Stimulated activated CD4-positive, alpha-beta T cell treated with anti-CD3 and anti-CD28 coated beads, Interleukin-12 subunit alpha, Interleukin-12 subunit beta, amount 100 ng/mL, for 24 hours (primary cell): ENCODE measurements at regions not wholly inside any gene's neighbourhood (a gene's known extent, or its start where the extent isn't known, plus 50 kb on each side); places are given as distances from the start of the nearest gene placed in this dataset.

ENCODE experiments used
- DNase-seq, 2 experiments: peaks; one replicate each; pipeline ENCODE4 v3.0.0-alpha.2; 2020; ENCODE audit warnings: low read depth in 2 of 2

DNA sequence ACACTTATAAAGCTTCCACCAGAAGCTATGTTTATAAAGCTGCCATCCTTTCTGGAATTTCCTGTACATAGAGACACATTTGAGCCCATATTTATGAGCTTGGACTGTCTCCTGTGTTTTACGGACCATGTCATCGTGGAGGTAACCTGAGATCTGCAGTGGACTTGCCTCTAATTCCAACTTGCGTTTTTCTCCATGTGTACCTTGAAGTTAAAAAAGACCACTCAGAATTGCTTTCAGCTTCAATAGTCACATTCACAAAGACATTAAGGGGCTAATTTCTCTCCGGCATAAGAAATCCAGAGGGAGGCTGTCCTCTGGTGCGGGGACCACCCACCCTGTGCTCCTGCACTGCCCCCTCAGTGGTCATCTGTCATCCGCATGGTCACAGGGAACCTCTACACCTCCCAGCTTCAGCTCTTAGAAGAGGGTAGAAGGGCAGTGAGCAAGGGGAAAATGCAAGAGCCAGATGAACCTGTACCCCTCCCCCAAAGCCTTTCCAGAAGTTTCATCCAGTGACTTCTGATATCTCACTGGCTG is 521.4 kb upstream of the CAMK1G start:
- DNase-seq: no peak

DNA sequence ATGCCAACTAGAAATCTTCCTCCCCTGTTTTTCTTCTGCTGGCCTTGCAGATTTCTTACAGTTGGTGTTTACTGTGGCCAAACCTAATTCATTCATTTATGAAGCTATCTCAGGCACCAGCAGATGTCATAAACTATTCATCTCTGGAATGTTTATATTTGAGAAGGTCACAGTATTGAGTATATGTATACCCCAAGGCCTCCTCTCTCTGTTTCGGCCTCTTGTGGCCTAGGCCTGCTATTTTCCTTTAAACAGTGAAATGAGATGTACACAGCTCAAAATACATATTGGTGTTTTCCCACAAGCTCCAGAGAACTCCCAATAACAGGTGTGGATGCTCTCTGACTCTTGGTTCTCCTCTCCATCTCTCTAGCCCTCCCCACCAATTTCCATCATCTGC is 520.7 kb upstream of the CAMK1G start:
- DNase-seq: no peak

DNA sequence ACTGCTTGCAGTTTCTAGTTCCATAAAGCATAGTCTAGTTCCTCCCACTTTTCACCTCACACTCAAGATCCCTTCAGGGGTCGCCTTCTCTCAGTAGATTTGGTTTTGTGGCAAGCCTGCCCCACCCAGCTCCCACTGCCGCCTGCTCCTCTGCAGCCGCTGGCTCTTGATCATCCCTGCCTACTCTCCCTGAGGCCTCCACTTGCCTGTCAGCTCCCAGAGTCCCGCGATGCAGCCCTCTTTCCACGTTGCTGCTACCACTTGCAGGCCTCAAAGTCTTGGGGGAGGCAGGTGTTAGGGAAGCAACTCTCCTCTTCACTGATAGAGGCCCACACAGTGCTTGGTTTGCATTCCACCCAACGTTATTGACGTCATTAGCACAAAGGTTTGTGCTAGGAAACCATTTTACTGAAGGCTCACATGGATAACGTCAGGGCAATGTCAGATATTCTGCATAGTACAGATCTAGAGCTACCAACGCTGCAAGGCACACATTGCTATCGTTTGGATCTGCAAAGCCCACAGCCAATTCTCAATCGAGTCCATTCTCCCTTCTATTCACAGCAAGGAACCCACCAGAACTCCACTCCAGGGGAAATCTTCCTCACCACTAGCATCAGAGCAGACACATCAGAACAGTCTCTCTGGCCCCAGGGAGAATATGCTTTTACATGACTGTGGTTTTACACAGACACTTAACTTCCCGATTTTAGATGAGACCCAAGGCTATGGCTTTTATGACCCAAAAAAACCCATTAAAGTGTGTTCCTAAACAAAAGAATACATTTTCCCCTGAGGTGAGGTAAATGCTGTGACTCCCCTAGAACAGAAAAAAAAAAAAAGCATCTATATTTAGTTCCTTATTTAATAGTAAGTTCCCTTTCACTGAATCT is 519.5 kb upstream of the CAMK1G start:
- DNase-seq: no peak

DNA sequence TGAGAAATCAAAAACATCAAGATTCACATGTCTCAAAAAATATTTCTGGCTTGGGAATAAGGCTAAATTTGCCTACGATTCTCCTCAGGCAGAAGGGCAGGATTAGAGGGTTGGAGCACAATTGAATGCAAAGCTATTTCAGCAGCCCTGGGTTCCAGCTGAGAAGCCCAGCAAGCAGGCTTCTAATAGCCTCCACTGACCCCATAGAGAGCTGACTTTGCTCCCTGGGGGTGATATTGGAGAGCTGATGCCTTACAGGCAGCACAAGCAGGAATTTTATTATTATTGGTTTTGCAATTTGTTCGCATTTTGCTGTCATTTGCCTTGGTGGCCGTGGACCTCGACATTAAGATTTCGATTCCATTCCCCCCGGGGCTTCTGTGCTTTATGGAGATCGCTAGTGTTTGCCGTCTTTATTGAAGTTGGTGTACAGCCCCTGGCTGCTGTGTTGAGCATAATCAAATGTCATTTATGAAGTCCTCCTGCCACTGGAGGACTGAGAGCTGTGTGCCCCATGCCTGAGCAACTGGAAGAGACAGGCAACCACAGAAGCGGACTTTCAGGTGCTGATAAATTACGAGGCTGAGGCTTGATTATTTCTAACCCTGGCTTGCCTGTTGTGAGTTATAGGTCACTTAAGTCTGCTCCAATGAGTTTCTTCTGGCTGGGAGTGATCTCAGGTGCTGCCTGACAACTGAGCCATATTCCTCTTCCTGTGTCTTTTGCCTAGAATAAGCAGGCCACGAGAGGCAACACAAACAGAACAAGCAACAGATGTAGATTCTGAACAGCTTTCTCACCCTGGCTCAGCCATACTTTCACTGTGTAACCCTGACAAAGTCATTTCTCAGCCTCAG is 518.4 kb upstream of the CAMK1G start:
- DNase-seq: no peak

DNA sequence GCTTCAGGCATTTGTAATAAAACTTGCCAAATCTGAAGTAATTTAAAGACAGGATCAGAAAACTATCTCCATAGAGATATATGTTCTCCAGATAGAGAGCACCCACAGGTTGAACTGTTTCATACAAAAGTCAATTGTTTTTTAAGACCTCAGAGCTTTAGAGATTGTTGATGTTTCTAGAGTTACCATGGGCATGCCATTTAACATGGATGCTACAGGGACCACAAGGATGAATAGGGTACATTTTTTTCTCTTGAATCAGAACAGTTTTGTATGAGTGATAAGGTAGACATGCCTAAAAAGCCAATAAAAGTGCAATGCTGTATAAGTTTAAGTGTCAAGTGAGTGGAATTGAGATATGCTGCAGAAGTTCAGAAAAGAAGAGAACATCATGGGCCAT is 511.0 kb upstream of the CAMK1G start:
- DNase-seq: no peak

DNA sequence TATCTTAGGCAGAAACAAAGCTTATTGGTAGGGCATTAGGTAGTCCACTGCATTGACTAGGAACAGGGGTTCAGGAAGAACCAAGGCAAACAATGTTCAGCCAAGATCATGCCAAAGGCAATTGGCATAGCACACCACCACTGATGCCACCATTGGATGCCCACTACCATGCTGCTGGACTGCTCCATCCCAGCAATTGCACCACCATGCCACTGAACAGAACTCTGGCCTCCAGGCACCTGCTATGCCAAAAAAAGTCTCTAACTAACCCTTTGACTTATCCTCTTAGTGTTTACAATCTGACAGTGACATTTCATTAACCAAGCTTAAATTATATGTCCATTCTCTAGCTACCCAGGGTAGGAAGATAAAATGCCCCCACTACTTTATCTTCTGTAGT is 509.6 kb upstream of the CAMK1G start:
- no peak for DNase-seq

DNA sequence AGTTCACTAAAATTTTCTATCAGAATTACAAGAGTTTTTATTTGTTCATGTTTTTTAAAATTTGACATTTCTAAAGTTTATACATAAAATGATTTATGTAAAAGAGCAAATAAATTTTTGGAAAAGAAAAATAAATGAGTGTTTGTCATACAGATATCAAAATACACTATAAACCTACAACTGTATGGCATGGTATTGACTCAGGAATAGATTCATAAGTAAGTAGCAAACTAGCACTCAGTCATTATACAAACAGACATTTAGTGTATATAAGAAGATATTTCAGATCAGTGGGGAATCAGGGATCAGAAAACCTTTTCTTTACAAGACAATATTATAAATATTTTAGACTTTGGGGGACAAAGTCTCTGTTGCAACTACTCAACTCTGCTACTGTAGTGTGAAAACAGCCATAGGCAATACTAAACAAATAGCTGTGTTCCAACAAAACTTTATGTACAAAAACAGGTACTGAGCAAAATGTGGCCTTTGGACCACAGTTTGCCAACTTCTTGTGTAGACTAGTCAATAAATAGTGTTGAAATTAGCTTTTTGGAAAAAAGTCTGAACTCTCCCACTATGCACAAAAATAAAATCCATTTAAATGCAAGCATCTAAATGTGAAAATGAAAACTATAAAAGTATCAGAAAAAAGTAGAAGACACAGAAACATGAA is 508.8 kb upstream of the CAMK1G start:
- DNase-seq: no peak

DNA sequence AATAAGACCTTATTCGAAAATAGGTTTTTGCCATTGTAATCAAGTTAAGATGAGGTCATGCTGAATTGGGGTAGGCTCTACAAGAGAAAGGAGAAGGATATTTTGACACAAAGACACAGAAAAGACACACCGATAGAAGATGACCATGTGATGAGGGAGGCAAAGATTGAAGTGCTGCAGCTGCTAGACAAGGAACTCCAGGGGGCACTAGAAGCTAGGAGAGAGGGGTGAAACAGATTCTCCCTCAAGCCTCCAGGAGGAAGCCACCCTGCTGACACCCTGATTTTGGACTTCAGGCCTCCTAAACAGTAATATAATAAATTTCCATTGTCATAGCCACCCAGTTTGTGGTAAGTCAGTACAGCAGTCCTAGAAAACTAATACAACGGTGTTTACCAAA is 506.8 kb upstream of the CAMK1G start:
- DNase-seq: no peak

DNA sequence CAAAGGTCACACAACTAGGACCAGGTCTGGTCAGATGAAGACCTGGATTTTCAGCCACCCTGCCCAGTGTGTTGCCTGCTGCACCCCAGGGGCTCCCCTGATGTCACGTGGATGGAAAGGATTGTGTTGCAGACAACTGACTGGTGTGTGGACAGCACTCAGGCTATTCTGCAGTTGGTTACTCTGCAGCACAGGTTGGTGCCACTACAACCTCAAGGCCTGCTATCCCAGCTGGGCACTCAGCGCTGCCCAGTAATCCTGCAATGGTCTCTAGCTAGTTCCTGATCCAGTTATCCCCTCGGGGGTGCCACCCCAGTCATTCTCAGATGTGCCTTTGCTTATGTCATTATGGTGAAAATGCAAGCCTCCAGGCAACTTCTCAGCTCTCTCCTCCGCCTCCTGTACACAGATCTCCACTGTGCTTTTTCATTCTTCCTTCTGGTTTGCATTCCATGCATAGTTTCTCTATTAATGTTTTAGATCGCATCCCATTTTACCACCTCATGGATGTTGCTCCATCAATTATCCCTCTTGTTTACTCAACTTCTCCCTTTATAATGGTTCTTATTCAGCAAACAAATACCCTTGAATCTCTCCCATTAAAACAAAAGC is 503.2 kb upstream of the CAMK1G start:
- DNase-seq: no peak

DNA sequence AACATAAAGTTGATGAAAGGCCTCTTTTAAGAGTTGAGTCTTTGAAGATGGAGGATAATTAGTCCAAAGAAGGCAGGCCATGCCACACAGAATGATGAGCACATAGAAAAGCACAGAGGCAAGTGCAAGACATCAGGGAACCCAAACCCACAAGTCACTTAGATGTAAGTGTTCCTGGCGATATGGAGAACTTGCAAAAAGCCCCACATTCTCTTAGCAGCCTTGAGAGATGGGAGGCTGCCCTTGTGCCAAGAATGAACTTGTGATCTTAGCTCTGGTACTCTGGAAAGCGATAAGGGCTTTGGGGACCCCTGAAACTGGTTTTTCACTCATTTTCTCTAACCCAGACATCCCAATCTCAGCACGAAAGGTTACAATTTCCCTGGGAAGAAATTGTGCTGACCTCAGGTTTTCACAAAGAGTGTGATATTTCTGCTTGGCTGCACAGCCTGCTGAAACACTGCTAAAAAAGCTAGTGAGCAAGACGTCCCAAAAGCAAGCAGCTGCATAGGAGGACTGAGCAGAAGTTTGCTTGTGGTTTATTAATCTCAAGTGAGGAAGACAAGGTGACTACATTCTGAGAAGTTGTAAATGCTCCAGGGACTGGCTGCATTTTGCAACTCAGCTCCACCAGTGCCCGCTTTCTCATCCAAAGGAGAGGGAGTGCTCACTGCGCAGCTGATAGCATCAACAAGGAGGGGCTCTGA is 496.9 kb upstream of the CAMK1G start:
- DNase-seq: no peak

DNA sequence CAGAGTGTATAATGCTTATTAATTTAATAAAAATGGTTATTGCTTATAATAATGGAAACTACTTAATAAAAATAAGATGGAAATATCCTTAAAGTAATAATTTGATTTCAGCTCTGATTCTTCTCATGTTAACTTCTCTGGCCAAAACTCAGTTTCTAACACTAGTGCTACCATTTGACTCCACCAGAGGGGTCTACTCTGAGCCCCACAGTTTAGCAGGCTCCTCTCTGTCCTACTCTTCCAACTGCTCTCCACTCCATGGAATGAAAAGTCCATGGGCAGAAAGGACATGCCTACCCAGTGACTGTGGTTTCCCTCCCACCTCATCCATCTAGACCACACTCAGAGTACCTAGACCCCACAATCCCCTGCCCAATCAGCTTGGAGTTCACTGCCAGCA is 489.1 kb upstream of the CAMK1G start:
- DNase-seq: no peak

DNA sequence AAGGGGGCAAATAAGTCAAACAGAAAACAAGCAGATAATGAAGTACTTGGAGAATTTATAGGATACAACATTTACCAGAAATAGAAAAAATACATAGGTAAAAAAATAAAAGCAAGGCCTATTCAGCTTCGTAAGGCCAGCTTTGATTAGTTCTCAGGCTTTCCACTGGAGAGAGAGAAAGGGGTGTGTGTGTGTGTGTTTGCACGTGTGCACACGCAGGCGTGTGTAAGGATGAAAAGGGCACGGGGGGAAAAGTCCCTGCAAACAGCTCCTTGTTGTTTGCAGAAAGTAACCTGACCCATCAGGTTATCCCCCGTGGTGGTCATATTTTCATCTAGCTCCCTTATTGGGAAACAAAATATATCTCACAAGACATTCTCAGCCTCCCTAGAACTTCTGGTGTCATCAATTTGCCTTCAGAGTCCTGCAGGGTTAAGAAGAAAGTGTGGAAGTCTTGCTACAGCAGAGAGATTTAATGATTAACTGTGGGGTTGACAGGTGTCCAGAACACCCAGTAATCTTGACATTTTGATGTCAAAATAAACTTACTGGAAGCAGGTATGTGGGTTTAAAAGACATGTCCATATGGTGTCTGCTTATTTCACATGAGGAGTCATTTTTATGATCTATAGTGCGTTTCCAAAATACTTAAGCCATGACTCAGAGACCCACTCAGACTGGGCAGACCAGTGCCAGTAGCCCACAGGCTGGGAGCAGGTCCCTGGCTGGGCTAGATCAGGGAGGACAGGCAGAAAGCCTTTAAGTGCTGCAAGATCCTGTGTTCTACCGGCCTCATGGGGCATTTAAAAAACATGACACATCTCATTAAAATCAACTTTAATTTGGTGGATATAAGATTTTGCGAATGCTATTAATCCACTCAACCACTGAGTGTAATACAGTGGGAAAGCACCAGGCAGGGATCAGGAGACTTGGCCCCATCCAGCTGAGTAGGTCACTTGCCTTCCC is 487.6 kb upstream of the CAMK1G start:
- no peak for DNase-seq

DNA sequence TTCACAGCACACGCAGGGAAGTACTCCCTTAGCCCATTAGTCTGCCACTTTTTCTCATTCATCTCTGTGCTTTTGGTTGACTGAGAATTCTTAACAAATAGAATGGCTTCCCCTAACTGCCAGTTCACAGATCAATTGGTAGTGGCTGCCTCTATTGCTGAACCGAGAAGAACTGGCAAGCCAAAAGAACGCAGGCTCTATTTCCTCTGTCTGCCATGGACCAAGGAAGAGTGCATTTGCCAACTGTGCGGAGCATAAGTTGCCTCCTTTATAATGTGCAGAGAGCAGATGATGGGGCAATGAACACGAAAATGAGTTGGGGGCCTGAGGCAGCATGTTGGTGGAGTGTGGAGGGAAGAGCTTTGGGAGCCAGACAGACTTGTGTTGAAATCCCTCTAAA is 483.1 kb upstream of the CAMK1G start:
- no peak for DNase-seq

DNA sequence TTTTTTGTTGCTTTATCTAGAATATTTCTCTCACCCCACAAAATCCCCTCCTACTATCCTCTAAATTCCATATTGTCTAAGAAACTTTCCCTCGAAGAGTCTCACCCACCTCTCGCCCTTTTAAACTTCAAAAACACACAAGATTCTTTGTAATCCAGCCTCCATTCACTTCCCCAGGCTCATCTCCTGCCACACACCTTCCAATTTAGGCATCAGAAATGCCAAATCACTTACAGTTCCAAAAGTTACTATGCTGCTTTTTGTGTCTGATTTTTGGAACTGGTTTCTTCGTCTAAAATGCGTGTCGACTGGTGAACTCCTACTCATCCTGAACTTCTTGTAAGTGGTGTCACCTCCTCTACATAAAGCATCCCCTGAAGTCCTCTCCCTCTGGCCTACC is 482.4 kb upstream of the CAMK1G start:
- no peak for DNase-seq

DNA sequence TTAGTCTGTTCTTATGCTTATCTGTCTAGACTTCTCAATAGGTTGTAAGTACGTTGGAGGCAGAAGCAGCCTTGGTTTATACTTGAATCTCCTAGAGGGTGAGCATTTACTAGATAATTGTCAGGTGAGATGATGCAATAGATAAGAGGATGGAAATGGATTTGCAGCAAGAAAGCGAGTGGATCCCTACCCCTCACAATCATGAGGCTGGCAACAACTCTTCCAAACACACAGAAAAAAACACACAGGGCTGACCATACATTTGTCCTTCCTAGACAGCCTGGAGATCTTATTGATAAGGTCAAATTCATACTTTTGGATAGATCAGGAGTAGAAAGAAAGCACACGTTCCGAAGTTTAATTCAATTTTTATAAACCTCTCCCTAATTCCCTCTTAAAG is 481.4 kb upstream of the CAMK1G start:
- DNase-seq: no peak

DNA sequence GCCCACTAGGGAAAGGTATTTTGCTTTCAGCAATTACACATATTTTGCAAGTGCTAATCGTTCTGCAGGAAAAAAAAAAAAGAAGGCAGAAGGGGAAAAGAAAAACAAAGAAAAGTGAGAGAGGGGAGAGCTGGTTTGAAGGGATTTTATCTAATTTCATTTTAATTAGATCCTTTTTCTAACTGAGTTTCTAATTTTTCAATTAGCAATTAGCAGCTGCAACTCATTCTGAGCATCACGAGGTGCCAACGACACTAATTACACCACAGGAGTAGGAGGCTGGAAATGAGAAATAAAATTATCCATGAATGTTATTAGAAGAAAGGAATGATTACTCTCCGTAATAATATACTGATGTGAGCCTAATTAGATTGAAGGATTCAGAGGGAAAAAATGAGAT is 481.0 kb upstream of the CAMK1G start:
- DNase-seq: no peak

DNA sequence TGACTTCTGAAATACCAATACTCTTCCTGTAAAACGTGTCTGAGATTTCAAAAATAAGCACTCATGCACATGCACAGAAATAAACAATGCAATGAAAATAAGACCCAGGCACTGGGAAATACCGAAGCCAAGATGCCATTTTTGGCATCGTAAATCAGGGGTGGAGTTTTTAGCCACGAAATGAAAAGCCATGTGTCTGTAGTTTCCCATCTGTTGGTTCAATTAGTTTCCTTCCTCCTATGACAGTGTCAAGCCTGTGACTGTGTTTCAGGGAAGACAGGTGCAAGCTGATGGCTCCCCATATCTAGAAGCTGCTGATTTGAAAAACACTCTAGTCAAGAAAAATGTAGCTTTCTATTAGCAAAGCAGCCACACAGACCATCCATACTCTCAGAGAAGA is 480.4 kb upstream of the CAMK1G start:
- DNase-seq: no peak

DNA sequence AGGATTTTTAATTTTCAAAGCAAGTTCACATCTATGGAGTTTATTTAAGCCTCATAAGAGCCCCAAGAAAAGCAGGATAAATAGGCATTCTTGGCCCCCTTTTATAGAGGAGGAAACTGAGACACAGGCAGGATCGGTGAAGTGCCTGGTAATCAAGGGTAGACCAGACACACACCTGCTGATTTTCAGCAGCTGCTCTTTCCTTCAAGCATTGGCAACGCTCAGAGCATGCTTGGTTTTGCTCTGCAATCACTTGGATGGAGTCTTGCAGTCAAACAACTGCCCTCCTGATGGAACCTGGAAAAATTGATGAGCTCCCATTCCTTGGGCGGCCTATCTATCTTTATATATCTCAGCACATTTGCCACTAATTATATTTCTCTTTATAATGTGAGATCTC is 478.9 kb upstream of the CAMK1G start:
- DNase-seq: no peak

DNA sequence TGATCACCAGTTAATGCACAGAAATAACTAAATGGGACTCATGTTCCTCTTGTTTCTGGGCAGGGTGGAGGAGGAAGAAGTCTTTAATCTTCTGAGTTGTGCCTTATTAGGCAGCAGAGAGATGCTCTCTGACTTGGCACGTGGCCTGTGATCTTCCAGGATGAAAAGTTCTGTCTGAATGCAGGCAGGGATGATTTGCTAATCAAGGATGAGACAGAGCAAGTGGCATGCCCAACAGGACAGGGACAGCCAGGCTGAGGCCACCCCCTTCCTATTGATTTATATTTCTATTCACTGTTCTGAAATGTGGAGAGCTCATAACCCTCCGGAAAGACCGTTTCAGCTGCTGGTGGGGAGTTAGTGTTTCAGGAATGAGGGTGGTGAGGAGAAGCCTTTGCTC is 477.8 kb upstream of the CAMK1G start:
- no peak for DNase-seq

DNA sequence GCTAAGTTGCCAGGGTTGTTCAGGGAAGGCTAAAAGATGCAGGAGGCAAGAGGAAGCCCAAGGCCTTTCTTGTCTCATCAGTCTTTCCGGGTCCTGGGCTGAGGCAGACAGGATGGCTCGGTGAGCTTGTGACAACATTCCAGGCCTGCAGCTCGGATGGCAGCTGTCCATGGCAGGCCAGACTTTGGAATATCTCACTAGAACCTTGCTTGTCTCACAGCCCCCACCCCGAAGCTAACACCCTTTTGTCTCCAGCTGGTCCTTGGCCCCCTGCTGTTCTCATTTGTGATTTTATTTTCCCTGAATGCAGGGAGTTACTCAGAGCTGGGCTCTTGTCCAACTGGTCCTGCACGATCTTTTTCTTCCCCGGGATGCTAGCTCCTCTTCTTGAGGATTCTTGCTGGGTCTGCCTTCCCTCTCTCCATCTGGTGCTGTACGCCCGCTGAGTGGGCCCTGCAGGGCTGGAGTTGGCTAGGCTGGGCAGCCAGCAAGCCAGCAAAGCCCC is 477.2 kb upstream of the CAMK1G start:
- no peak for DNase-seq
